Skeletal muscle cell (primary cell): ENCODE measurements at regions not wholly inside any gene's neighbourhood (a gene's known extent, or its start where the extent isn't known, plus 50 kb on each side); places are given as distances from the start of the nearest gene placed in this dataset.

Experiments
- DNase-seq: peaks from one replicate; pipeline ENCODE4 v3.0.0-alpha.2; 2010; ENCODE audit warnings: low read depth
- H3K4me3 ChIP-seq: 2 replicates; pipeline ENCODE4 v1.5.1; 2011; ENCODE audit warnings: low read depth, mild to moderate bottlenecking, control low read depth, low read length, moderate library complexity

DNA sequence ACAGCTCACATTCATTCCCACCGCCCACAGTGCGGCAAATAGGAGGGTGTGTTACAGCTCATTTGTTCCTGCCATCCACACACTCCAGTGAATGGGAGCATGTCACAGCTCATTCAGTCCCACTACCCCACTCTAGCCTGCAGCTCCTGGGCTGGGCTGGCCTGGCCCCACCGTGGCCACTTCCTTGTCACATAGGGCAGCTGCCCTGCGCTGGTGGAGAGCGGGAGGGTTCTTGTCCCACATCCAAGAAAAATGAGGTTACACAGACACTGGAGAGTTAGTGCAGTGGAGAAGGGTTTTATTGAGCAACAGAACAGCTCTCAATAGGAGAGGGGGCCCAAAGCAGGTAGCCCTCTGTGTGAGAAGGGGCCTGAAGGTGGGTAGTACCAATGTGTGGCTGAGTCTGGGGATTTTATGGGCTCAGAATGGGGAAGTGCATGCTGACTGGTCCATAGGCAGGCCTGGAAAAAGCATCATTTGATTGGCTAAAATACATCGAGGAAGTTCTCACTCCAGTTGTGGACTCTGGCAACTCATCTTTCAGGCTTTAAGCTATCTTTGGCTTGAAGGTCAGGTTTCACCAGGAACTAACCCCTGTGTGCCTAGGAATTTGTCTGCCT, 249.7 kb downstream of the ETAA1 start:
- no peak overlapping the region for H3K4me3 ChIP-seq
- DNase-seq: no peak

DNA sequence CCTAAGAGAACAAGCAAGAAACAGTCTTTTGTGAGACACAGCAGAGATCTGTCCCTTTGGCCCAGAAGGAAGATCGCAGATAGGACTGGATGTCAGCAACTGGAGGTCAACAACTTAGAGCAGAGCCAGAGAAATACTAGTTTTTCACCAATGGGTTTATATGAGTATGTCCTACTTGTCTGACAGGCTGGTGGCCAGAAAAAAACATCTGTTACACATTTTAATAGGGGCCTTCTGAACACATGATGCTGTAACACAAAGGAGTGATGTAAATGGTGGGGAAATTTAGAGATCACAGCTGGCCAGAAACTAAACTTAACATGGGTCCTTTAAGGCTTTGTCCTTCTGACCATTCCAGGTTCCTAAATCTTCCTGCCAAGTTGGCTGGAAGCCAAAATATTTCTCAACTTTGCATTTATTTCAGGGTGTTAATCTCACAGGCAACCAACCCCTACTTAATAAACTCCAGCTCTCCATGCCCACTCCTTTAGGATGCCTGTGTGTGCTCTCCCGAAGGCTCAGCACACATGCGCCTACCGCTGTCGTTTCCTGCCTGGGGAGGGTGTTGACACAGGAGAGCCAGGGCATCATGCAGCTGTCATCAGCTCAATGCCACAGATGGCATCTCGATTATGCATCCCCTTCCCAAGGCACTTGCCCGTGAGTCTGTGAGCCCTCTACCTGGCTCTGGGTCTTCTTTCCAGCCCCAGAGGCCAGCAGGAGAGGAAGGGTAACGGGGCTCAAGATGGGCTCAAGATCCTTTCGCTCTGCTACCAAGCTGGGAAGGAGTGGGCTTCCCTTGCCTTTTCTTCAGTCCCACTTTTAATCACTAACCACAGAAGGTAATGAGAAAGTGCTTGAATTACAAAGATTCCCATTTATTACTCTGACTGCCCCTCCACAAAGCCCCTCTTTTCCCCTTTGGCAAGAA, 252.5 kb downstream of the ETAA1 start:
- peak; percentile 69 for DNase-seq
- no peak overlapping the region for H3K4me3 ChIP-seq

DNA sequence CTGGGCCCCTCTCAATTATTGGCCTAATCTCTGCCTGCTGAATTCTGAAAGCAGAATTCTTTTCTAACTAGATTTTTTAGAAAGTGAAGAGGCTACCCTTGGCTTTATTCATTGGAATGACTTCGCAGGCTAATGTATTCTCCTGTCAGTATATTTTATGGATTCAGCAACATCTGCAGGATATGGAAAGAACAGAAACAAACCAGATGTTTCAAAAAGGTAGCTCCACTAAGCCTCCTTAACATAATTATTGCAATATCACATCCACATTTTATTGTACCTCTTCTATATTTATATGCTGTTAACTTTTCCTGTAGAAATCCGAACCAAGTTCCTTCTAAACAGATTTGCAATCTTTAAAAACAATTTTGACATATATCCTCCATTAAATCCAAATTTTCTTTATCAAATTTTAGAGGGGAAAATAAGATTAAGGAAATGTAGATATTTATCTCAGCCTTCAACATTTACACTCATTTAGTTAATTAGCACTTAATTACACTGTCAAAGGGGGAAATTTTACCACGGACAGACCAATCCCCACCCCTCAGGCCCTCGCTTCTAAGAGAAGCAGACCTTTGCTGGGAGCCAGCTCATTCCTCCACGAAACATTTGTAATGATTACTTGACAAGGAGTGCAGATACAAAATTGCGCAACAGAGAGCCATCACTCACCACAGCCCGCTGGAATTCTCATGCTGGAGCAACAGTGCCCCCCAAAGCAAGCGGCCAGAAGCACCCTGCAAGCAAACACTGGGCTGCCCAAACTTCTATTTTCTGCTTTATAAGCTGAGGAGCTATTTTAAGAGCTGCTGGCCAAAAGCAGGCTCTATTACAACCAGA, 253.4 kb downstream of the ETAA1 start:
- H3K4me3 ChIP-seq: no peak overlapping the region
- peak; percentile 93 for DNase-seq

DNA sequence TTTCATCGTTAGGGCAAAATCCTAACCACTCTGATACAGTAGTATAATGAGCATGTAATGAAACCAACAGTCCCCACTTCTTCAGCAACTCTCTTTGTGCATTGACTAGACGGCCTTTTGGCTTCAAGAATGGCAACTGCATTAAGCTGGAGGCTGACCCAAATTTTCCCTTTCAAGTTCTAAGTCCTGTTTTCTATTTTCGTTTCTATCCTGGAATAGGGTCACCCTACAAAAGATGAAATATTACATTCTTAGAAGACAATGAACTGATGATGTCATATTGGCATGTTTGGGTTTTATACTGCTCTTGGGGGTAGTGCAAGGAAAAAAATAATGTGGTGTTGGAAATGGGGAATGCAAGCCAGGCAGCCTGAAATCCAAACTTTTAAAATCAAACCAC, 254.4 kb downstream of the ETAA1 start:
- DNase-seq: no peak
- no peak overlapping the region for H3K4me3 ChIP-seq

DNA sequence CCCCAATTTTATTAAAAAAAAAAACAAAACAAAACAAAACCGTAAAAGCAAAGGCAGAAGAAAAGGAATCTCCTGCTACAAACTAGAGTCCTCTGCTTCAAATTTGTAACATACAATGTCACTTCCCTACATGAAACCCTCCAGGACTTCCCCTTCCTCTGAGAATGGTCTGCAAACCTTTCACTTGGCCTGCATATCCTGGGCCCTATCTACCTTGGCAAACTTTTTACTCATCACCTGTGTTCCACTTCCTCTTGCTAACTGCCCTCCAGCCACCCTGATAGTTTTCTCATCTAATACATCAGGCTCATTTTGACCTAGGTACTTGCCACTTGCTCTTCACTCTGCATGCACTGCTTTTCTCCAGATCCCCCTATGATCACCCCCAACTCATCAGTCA, 255.5 kb downstream of the ETAA1 start:
- H3K4me3 ChIP-seq: no peak overlapping the region
- no peak for DNase-seq

DNA sequence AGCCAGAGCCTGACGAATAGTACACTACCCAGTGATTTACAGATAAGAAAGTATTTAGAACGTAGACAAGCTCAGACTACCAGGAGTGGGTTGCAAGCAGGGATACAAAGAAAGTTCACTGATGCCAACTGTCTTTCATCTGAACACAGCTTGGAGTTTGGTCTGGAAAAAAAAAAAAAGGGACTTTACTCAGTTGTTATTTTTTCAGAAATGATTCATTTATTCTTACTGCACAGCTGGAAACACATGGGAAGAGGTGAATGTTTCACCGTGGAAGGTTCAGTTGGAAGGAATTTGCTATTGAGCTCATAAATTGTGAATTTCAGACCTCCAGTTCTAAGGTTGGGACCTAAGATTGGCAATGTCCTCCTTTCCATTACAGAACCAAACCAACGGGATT, 259.7 kb downstream of the ETAA1 start:
- DNase-seq: no peak
- H3K4me3 ChIP-seq: no peak overlapping the region

DNA sequence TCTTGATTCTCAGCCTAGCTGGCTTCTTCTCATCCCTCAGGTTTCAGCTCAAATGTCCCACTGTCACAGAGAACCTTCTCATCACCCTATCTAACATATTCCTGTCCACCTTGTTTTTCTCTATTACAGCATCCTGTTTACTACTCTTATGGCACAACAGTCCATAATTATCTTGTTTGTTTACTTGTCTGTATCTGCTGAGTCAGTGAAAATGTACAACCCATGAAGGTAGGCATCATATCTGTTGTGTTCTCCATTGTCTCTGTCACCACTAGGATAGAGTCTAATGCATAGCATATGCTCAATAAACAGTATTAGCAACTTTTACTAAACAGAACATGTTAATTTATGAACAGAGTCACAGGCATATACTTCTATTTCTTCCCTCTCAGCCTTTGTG, 261.7 kb downstream of the ETAA1 start:
- no peak overlapping the region for H3K4me3 ChIP-seq
- DNase-seq: no peak

GRCh38 chr2:67660015-67660602, 263.0 kb downstream of the ETAA1 start:
- H3K4me3 ChIP-seq: no peak overlapping the region
- DNase-seq: no peak

GRCh38 chr2:67660871-67661270, 263.7 kb downstream of the ETAA1 start:
- no peak for DNase-seq

DNA sequence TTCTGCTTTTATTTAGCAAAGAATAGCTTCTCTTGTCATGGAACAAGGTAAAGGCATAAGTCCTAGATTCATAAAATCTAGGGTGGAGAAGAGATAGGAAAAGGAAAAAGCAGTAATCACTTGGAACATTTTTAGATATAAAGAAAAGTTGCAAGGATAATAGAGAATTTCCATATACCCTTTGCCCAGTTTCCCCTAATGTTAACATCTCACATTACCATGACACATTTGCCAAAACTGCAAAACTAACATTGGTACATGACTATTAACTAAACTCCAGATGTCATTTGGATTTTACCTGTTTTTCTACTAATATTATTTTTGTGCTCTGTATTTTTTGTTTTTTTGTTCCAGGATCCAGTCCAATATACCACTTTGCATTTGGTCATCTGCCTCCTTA, 265.1 kb downstream of the ETAA1 start:
- no peak overlapping the region for H3K4me3 ChIP-seq
- no peak for DNase-seq

More at GRCh38 chr2:67660871-67661270, 263.7 kb downstream of the ETAA1 start:
- no peak overlapping the region for H3K4me3 ChIP-seq

DNA sequence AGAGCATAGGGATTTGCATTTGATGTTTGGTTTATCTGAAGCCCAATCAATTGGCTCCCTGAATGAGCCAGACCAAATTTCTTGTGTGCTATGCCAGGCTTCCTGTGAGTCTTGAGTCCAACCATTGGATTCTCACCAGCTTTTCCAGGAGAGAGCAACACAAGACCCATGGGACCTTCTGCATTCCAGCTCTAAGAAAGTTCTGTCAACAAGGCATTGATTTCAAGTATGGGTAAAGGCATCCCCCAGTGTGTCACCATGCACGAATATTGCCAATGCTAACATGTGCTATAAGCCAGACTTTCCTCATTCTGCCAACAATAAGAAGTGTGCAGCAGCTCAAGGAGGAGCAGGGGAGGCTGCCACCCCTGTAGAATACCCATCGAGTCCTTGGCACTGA, 266.6 kb downstream of the ETAA1 start:
- DNase-seq: no peak
- H3K4me3 ChIP-seq: no peak overlapping the region

DNA sequence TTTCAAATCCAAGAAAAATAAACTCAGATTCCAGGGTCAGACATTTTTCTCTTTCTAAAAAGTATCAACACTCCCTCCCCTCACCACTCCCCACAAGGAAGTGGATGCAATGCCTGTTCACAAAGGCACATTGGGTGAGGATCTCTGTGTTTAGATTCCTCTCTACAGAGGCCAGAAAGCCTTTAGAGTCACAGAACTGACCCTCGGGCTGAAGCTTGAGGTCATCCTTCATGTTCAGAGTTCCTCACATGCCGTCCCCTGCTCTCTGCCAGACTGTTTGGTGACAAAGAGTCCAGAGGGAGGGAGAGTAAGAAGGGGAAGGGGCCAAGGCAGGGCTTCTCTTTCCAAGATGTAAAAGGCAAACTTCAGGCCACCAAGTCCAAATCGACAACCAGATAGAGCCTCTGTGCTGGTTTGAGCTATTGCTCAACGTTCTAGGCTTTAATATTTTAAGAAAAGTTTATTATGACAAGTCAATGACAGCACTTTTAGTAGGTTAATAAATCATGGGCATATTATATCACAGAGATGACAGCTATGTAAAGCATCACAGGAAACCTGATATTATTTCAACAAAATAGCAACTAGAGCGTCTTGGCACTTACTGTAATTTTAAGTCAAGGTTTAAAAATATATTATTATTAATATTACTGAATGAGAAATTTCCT, 269.4 kb downstream of the ETAA1 start:
- H3K4me3 ChIP-seq: no peak overlapping the region
- no peak for DNase-seq

- DNase-seq: no peak
- H3K4me3 ChIP-seq: no peak overlapping the region
Measured at GRCh38 chr2:67667054-67667908, 270.1 kb downstream of the ETAA1 start.

- H3K4me3 ChIP-seq: no peak overlapping the region
- no peak for DNase-seq
Measured at GRCh38 chr2:67668538-67668937, 271.4 kb downstream of the ETAA1 start.

DNA sequence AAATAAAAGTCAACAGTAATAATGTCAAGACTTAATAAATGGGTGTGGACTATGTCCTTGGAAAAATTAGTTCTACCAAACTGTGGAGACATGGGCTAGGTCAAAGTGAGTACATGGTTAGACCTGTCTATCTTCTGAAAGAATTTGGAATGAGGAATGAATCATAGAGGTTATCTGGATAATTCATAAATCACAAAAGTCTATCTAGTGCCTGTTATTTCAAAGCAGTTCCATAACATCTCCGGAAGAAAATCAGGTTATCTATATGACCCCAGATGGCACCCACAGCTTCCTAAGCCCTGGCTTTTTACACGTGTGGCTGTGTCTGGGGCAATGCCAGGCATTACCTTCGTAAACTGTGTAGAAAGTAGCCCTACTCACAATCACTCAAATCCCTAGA, 272.0 kb downstream of the ETAA1 start:
- DNase-seq: no peak
- no peak overlapping the region for H3K4me3 ChIP-seq

- H3K4me3 ChIP-seq: no peak overlapping the region
- DNase-seq: no peak
Measured at GRCh38 chr2:67669766-67670165, 272.6 kb downstream of the ETAA1 start.

DNA sequence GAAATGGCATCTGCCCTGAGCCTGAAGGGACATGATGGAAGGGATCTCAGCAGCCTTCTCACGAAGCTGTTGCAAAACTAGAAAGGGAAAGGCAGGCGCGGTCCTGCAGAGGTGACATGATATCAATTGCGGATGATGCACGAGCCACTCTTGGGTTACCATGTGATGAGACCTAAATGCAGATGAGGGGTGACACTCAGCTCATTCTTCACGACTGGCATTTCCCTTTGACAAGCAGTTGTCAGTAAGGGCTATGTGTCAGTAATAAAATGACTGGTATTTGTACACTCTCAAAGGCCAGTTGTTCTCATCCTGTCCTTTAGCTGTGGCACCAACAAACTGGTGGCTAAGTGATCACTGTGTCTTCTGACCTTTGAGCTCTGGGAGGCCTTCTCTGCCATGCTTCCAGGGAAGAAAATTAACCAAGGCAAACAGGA, 273.6 kb downstream of the ETAA1 start:
- no peak overlapping the region for H3K4me3 ChIP-seq
- no peak for DNase-seq
